BJ (cell line): ENCODE measurements at regions not wholly inside any gene's neighbourhood (a gene's known extent, or its start where the extent isn't known, plus 50 kb on each side); places are given as distances from the start of the nearest gene placed in this dataset.
A peak's percentile ranks its signal among the peaks of the same experiment; 100 is the strongest.

Experiments used
- CTCF ChIA-PET: fragments of 350-600 bp; formaldehyde crosslinking; extraction: SDS; loops from one replicate; lab custom pipeline; 2021; ENCODE audit warnings: antibody characterized with exemption, inconsistent platforms; lab: Yijun Ruan, JAX
- POLR2A ChIA-PET: fragments of 300-600 bp; sonication (Branson Sonifier 250); formaldehyde crosslinking; extraction: SDS; loops from one replicate; lab custom pipeline; 2021; ENCODE audit warnings: antibody characterized with exemption; lab: Charles Lee
- DNase-seq: peaks from one replicate; pipeline ENCODE4 v3.0.0-alpha.2; 2011; ENCODE audit warnings: low read depth
- H3K27me3 ChIP-seq: 2 replicates; pipeline ENCODE4 v1.6.0; 2011; ENCODE audit warnings: low read length; ENCODE audit not compliant: control insufficient read depth, insufficient read depth
- H3K36me3 ChIP-seq: 2 replicates; pipeline ENCODE4 v1.5.1; 2011; ENCODE audit warnings: low read length; ENCODE audit not compliant: control insufficient read depth, insufficient read depth
- H3K4me3 ChIP-seq: 2 replicates; pipeline ENCODE4 v1.5.1; 2011; ENCODE audit warnings: low read depth, mild to moderate bottlenecking, control low read depth, low read length
- TF ChIP-seq, protein P1 (sequence below): IDR thresholded peaks from 2 replicates; pipeline ENCODE4 v1.5.1; 2011; ENCODE audit warnings: low read depth, mild to moderate bottlenecking, control low read depth, inconsistent platforms, low read length, moderate library complexity; ENCODE audit not compliant: insufficient read depth

DNA sequence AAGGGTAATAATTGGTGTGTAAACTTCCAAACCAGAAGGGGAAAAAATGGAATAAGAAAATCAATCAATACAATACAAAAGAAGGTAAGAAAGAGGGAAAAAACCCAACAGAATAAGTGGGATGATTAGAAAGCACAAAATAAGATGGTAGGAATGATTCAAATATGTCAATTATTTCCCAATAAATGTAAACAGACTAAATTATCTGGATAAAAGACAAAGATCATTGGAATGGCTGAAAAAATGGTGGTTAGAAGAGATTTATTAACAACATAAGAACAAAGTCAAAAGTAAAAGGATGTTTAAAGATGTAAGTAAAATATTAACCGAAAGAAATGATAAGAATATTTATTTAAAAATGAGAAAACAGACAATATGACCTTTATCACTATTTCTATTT lies 103.5 kb upstream of the YWHAQ start:
- Histone ChIP-seq H3K4me3 (no peak overlapping the region), H3K36me3 (no peaks in the 10 kb centered on the region), H3K27me3 (peaks cover 6% of the 10 kb centered on the region)
- ChIA-PET CTCF (no interaction called here), POLR2A (no interaction called here)
- TF ChIP-seq, protein P1, sequence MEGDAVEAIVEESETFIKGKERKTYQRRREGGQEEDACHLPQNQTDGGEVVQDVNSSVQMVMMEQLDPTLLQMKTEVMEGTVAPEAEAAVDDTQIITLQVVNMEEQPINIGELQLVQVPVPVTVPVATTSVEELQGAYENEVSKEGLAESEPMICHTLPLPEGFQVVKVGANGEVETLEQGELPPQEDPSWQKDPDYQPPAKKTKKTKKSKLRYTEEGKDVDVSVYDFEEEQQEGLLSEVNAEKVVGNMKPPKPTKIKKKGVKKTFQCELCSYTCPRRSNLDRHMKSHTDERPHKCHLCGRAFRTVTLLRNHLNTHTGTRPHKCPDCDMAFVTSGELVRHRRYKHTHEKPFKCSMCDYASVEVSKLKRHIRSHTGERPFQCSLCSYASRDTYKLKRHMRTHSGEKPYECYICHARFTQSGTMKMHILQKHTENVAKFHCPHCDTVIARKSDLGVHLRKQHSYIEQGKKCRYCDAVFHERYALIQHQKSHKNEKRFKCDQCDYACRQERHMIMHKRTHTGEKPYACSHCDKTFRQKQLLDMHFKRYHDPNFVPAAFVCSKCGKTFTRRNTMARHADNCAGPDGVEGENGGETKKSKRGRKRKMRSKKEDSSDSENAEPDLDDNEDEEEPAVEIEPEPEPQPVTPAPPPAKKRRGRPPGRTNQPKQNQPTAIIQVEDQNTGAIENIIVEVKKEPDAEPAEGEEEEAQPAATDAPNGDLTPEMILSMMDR, result no peak
- no peak for DNase-seq

GRCh38 chr2:9735335-9735734 lies 104.5 kb upstream of the YWHAQ start:
- Histone ChIP-seq H3K27me3 (peaks cover under 1% of the 10 kb centered on the region; the same call in 1 of the 2 replicates), H3K36me3 (no peaks in the 10 kb centered on the region), H3K4me3 (no peak overlapping the region)
- DNase-seq, result no peak
- ChIA-PET POLR2A (no interaction called here), CTCF (no interaction called here)
- TF ChIP-seq, protein P1, result no peak

DNA sequence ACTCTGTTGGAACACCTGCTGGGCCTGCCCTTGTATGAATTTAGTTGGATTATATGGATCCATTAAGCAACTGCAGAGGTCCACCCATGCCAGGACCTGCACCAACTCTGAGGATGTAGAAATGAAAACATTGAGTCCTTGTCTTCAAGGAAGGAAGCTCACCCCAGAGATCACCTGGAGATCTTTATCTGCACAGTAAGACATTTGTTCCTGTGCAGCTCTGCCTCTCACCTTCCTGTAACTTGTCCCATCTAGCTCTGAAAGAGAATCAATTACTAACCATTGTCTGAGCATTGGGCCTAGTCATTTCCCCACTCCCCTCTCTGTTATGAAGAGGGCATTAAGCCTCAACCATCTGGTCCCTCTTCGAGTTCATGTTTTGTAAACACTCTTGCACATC lies 105.2 kb upstream of the YWHAQ start:
- TF ChIP-seq, protein P1, result no peak
- CTCF ChIA-PET, result interaction anchor here (1.2 kb wide), 1 partner anchor 22 kb away, joined by 3 read pairs; no protein-coding TSS in a partner anchor
- Histone ChIP-seq H3K4me3 (no peak overlapping the region), H3K36me3 (no peaks in the 10 kb centered on the region), H3K27me3 (no peaks in the 10 kb centered on the region)
- POLR2A ChIA-PET, result no interaction called here
- DNase-seq, result no peak

DNA sequence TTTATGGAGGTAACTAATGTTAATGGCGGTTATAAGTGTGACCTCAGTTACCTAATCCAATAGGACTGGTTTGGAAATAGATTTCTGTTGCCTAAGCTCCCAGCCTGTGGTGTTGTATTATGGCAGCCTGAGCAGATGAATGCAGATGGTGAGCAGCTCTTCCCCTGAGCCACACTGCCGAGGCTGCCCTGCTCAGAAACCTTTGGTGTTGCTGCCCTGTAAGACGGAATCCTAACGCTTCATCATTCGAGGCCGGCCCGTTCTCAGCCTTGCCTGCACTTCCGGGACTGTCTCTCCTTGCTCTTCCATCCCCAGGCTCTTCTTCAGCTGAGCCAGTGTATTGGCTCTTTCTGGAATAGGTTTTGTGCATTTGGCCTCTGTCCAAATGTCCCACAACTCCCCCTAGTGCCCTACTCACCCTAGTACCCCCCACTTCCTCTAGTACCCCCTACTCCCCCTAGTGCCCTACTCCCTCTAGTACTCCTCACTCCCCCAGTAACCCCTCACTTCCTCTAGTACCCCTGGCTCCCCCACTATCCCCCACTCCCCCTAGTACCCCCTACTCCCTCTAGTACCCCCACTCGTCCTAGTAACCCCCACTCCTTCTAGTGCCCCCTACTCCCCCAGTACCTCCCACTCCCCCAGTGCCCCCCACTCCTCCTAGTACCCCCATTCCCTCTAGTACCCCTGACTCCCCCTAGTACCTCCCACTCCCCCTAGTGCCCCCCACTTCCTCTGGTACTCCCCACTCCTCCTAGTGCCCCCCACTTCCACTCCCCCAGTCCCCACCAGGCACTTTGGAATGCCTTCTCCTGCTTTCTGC lies 106.0 kb upstream of the TAF1B start:
- Histone ChIP-seq H3K4me3 (no peak overlapping the region), H3K27me3 (no peaks in the 10 kb centered on the region), H3K36me3 (no peaks in the 10 kb centered on the region)
- ChIA-PET POLR2A (no interaction called here), CTCF (interaction anchor here (1.1 kb wide), 1 partner anchor 108 kb away, joined by 3 read pairs; no protein-coding TSS in a partner anchor)
- TF ChIP-seq, protein P1, result 0 out of 2 replicates have a peak, but pooled peaks have one; percentile 10
- no peak for DNase-seq

DNA sequence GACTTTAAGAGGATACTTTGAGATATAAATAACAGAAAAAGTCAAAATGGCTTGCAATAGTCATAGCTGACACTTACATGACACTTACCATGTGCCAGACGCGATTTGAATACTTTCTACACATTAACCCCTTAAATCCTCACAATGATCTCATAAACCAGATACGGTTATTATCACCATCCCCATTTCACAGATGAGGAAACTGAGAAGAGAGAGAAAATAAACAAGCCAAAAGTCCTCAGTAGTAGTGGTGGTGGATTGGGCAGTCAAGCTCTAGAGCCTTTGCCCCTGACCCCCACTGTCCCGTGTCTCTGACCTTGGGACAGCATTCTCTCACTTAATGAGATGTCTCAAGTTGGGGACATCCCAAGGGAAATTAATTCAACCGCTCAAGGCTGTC lies 105.2 kb upstream of the TAF1B start:
- Histone ChIP-seq H3K4me3 (no peak overlapping the region), H3K36me3 (no peaks in the 10 kb centered on the region), H3K27me3 (no peaks in the 10 kb centered on the region)
- CTCF ChIA-PET, result interaction anchor here (1.1 kb wide), 1 partner anchor 109 kb away, joined by 3 read pairs; no protein-coding TSS in a partner anchor
- POLR2A ChIA-PET, result no interaction called here
- TF ChIP-seq, protein P1, result no peak
- no peak for DNase-seq
